GM03348 (cell line): ENCODE measurements at regions not wholly inside any gene's neighbourhood (a gene's known extent, or its start where the extent isn't known, plus 50 kb on each side); places are given as distances from the start of the nearest gene placed in this dataset.

Source experiments
- DNase-seq: peaks from one replicate; pipeline ENCODE4 v3.0.0; 2012; ENCODE audit warnings: low spot score

DNA sequence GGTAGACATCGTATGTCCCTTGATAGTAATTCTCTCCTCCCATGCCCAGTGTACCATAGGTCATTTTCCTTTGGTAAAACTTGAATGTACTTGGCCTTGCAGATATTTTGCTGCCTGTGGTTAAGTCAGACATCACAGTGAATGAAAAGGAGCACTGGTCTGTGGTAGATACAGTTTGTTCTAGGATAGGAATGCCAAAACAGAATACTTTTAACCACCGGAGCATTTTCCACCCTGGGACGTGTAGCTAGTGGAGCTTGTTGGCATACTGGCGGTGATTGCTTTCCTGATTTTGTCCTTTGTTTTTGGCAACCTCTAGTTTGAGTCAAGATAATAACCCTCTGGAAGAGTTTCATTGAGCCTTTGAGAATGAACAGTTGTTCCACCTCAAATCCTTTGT lies 92.0 kb upstream of the BMPER start:
- no peak for DNase-seq

DNA sequence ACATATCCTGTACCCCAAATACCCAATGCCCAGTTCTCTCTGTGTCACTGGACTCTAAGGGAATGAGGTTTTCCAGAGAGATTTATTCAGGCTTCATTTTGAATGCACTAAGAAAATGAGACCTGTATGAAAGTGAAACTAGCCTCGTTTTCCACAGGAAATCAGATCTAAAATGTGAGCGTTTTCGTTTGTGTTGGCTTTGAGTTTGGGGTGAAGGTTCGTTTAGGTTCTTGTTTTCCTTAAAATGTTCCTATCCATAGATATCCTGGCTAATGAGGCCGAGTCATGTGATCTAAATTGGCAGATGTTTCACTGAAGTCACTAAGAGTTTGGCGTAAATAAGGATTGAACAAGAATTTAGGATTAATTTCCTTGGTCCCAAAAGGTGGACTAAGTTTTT lies 90.9 kb upstream of the BMPER start:
- DNase-seq = no peak

DNA sequence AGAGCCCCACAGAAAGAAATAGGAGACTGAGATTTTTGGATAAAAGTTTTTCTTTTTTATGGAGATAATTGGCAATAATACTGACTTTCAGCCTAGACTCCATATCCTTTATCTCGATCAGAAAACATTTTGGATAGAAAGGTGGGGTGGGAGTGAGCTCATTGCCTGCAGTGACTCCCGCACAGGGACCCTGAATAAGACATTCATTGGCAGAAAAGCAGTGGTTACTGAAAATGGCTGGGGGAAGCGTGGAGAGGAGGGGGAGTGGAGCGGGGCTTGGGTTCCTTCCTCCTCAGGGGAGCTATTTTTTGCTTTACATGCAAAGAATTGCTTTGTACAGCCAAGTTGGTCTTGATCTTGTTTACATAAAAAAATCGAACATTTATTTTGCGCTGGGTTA lies 90.4 kb upstream of the BMPER start:
- DNase-seq = no peak

DNA sequence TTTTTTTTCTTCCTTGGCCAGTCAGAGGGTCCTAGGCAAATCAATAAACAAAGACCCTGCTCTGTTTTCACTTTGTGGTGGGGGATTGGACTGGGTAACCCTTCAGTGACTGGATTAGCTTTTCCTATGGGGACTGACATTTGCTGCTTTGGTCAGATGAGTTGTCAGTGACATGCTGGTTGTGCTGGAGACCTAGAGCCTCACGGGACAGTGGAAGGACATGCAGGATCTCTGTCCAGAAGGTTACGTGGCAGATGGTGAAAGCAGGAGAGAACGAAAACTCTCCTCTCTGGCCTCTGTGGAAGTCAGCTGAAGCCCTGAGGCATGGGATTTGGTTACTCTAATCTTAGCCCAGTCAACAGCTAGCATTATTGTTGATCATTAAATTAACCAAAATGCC lies 90.0 kb upstream of the BMPER start:
- DNase-seq = no peak

DNA sequence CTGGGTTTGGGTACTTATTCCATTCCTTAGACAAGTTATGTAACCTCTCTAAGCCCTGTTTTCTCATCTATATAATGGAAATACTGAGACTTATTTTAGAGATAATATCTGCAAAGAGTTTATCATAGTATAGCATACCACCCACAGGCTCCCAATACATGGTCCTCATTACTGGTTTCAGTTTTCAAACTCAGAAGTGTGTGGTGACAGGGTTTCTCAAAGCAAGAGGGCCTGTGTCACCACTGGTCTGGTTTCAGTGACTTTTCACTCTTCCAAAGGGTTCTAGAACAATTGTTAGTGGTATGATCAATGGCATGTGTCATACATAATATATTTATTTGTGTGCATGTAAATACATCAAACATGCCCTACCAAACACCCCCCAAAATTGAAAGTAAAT lies 89.2 kb upstream of the BMPER start:
- no peak for DNase-seq

DNA sequence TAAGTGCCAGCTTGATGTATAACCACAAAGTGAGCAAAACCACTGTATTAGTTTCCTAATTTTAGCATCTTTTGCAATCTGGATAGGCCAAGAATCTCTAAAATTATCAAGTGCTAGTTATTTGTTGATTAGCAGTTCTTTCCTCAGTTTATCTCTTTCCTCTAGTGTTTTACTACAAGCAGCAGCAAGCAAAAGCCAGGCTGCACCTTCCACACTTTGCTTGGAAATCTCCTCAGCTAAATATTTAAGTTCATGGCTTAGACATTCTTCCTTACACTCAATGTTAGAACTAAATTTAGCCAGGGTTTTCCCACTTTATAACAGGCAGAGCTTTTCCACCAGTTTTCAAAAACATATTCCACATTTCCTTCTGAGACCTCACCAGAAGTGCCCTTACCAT lies 85.7 kb upstream of the BMPER start:
- DNase-seq = no peak

DNA sequence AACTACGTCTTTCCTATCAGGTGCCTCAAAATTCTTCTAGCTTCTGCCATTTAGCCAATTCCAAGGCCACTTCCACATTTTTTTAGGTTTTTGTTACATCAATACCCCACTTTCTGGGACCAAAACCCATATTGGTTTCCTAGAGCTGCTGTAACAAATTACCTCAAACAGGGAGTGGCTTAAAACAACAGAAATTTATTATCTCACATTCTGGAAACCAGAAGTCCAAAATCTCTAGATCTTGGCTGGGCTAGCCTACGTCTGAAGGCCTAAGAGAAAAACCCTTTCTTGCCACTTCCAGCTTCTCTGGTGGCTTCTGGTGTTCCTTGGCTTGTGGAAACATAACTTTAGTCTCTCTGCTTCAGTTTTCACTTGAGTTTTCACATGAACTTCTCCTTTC lies 85.1 kb upstream of the BMPER start:
- no peak for DNase-seq

DNA sequence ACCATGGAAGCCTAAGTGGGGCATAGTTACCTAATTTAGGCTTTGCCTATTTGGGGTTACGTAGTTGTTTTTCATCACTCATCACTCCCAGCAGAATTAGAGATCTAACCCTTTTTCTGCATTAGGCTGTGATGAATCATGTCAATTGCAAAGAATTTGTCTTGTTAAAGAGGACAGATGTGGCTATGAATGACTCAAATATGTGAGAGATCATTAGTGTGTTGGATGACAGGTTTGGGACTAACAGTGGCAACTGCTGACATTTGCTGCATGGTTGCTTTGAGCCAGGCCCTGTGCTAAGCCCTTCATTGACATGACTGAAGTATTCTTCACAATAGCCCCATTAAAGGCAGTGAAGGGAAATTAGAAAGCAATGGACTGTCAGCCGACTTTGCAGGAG lies 83.4 kb upstream of the BMPER start:
- no peak for DNase-seq

DNA sequence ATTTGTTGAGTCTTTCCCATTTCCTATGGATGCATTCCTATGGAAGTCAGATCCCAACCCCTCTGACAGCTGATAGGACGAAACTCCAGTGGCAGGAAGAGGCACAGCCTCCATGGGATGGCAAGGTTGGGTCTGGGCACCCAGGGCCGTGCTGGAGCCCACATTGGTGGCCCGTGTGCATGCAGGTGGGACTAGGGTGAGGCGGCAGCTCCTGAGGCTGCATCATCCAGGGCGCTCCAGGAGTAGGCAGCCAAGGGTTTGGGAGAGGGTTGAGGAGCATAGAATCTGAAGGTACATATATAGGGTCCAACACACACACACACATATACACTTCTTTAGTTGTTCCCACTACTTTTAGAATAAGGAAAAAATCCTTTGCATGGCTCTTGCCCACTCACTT lies 81.4 kb upstream of the BMPER start:
- no peak for DNase-seq

DNA sequence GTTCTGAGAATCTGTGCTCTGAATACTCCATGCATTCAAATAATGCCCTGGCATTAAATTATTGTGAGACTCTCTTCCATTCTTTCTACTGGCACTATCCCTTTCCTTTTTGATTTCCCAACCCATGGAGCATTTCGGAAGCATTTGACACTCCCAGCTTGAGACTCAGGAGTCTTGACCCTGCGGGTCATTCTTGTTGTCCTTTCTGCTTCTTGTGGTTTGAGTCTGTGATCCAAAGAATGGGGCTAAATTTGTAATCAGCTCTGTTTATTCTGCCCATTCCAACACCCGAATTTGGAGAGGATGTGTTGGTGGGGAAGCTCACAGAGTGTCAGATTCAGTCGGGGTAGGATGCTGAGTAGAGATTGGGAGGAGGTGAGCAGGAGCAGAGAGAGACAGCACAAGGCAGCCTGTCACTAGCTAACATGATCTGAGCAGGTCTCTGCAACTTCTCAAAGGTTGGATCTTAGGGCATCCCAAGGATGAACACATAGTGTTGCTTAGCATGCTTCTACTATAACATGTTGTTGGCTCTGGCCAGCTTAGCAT lies 80.4 kb upstream of the BMPER start:
- DNase-seq = no peak

DNA sequence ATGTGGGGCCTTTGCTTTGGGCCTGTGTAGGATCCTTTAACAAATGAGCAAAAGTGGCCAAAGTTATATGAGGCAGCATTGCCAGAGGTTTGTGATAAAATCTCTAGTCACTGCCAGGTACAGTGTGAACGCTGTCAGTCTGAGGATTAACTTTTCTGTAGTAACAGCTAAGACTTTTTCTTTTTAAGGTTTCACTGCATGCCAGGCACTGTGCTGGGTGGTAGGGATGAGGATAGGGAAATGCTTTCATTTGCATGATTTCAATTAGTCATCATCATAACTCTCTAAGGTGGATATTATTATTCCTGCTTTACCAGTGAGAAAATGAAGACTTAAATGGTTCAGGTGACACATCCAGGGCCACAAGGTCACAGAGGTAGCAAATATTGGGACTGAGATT lies 79.7 kb upstream of the BMPER start:
- DNase-seq = no peak

DNA sequence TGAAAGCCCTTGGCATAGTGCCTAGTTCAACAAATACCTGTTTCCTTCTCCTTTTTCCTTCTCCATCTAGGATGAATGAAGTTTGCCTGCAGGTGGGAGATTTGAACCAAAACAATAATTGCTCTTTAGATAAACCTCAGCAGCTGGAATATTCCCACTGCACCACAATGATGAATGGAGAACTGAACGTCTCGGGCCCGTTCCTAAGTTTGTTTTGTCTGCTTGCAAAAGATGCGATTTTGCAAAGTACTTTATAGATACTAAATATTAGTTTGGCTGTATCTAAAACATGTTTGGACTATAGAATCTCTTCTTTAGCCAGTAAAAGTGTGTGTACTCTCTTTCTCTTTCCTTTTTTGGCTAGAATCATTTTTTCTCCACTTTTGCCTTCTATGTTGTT lies 75.8 kb upstream of the BMPER start:
- no peak for DNase-seq

DNA sequence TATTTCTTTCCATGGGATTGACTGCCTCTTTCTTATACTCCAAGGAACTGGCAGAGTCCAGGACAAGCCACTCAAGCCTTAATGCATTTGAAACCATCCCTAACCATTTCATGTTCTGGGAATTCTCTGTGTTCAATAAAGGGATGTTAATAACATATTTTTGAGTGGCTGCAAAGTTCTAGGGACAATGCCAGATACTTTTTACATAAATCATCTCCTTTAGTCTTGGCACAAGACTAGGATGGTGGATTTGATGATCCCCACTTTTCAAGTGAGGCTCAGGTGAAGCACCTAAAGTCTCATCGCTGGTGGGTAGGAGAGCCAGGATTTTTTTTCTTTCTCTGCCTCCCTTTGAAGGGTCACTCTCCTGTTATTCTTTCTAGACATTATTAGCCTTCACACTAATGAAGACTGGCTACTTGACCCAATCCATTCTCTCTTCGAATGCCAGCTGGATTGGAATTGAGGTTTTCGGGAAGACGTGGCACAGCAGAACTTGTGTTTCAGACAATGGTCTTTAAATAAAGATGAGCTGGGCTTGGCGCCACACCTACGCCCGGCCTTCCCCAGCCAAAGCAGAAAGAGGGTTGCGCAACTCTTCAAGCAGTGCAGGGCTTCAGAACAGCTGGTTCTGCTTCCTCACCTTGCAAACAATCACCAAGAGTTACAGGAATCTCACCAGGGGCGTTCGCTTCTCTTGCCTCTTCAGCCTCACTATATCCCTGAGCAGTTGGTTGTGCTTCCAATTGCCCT lies 73.8 kb upstream of the BMPER start:
- DNase-seq = peak; percentile 70

DNA sequence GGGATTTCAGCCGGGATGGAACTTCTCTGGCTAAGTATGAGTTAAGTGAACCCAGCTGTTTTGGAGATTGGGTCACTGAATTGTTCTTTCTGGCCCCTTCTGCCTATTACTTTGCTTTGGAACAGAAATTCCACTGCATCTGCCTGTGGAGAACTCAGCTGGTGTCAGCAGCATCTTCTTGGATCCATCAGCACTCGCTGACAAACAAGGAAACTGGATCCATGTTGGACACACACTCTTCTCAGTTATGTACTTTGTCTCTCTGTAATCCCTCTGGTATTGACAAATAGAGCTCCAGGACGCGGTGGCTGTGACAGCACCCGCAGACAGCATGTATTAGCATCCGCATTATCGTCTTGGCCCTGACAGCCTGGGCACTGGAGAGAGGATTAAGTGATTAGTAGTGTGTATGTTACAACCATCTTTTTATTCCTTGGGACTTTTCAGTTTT lies 73.0 kb upstream of the BMPER start:
- DNase-seq = peak; percentile 24

DNA sequence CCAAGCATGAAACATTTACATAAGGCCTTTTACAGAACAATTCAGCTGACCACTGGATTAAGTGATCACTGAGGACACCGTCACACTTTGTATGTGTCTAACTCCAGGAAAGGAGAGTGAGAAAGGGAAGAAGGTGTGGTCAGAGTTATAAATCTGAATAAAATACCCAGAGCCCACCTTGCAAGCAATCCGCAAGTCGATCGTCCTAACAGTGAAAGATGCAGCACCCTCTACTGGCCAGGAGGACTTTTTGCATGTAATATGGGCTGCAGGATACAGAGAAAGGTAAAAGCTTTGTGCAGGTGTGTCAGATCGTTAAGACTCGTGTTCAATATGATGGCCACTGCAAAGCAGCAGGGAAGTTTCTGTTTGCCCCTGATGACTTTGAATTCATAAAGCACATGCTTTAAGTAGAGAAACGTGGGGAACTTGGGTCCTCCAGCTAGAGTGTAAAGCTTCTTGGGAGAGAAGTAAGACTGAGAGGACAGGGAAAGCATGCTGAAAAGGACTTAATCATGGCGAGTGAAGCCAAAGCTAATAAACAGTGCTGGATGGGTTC lies 68.5 kb upstream of the BMPER start:
- DNase-seq = no peak

DNA sequence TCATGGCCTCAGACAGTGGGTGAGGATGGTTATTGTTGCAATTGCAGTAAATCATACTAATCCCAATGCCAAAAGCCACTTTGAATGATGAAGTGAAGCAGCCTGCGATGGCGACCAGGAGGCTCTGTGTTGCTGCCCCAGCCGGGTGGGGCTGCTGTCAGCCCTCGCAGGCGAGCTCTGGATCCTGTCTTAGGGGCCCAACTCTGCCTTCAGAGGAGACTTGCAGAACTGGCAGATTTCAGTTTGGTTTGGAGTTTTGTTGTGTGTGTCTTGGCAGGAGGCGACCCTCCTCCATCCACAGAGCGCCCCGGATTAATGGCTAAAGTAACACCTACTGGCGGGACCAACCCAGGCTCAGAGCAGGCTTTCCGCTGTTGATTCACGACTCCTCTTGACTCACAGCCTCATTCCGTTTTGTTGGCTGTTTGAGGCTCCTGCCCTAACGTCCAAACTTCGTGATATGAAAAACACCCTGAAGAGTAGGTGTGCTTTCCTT lies 67.9 kb upstream of the BMPER start:
- DNase-seq = peak; percentile 26

DNA sequence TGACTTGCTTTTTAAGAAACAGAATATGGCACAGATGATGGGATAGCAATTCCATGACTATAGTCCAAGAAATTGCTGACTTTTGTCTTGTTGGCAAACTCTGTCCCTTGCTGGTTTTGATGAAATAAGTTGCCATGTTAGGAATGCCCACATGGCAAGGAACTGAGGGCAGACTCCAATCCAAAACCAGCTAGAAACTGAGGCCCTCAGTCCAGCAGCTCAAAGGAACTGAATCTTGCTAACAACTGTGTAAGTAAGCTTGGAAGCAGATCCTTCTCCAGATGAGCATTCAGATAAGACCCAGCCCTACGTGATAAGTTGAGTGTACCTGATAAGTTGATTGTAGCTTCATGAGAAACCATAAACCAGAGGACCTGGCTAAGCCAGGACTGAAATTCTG lies 64.3 kb upstream of the BMPER start:
- DNase-seq = no peak

DNA sequence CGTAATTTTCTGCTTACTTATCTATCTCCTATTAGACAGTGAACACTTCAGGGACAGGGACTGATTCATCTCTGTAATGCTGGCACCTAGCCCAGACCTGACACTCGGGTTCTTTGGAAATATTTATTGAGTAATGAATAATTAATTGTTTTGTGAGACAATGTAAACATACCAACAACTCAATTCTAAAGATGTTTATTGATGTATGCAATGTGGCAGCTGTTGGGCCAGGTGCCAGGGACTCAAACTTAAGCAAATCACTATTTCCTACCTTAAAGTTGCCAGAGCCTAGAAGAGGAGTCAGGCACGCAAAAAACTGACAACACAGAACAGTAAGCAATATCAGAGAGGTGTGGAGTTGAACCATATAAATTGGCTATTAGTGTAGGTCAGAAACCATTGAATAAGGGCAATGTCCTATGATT lies 63.6 kb upstream of the BMPER start:
- no peak for DNase-seq

DNA sequence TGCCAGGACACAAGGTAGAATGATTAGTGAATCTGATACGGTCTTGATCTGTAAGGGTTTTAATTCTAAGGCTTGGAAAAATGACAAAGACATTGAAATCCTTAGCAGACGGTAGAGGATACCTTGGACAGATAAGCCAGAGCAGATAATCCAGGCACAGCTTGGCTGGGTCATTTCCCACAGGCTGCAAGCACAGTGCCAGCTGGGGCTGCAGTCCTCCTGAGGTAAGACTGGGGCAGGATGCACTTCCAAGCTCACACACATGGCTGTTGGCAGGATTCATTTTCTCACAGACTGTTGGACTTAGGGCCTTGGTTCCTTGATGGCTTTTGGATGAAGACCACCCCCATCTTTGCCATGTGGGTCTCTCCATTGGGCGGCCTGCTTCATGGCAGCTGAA lies 63.2 kb upstream of the BMPER start:
- no peak for DNase-seq

DNA sequence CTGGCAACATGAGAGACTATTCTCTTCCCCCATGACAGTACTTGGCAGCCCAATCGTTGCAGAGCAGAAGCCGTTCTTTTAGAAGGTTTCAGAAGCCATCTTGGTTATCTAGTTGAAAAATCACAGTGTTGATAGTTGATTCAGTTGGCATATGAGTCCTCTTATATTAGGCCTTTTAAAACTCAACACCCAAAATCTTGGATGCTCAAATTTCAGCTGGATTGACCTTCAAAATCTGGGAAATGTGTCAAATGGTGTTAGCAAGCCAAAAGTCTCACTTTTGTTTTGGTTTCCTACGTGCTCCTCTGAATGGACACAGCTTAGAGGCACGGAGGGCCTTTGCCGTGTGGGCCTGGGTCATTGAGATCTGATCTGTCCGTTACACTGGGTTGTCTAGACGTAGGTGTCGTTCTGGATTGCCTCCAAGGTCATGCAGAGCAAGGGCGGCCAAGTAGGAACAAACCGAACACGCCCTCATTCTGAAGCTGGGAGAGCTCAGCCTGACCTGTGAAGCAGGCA lies 59.3 kb upstream of the BMPER start:
- peak; percentile 18 for DNase-seq

DNA sequence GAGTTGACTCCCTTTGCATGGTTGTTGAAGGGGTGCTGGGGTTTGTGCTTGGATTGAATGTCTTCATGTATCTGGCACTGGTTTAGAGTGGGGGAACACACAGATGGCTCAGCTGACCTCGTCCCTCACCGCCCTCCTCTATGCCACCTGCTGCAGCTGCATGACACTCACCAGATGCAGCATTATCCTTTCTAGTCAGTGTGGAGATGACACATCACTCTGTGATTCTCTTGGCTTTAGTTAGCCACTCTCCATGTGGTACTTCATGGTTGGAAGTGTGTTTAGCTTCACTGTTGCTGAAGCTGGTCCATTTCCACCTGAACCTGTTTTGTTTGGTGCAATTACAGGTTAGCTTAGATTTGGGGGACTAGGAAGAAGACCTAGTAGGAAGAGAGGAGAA lies 56.3 kb upstream of the BMPER start:
- peak; percentile 55 for DNase-seq

DNA sequence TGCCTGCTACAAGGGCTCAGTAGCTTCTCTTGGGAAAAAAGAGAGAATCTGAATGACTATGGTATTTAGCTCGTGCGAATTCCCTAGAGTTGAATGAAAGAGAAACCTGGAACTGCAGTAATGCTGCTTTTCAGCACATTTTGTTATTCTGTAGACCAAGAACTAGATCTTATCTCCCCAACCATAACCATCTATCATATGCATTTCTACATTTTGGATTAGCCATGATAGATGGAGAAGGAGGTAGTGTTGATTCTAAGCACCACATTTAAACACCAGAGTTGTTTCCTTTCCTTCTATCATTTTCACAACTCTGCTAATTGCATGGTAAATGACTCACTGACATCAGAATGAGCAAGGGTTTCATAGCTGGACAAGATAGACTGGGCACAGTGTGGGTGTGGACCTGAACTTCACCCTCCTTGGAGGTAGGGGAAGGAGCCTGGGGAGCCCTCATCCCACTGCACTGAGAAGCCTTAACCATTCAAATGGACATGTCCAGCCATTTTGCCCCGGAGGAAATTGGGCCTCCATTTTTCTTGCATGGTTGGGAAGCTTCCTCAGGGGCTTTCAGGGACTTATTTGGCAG lies 55.3 kb upstream of the BMPER start:
- peak; percentile 5 for DNase-seq

DNA sequence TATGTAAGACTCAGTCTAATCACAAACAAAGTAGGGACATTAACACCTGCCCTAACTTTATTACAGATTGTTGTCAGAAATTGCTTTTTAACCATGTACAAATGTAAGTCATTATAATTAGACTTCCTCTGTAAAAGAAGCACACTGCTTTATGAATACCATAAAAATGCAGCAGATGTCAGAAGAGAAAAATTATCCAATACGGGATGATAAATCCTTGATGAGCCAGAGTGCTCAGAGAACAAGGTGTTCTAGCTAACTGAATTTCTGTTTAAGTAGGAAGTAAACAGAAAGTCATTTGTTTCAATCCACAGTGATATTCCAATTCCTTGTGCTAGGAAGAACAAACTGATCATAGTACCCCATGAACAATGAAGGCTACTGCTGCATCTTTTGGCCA lies 54.6 kb upstream of the BMPER start:
- DNase-seq = no peak
